GM23338 (cell line): ENCODE measurements at regions not wholly inside any gene's neighbourhood (a gene's known extent, or its start where the extent isn't known, plus 50 kb on each side); places are given as distances from the start of the nearest gene placed in this dataset.

Experiments used
- ATAC-seq: fragments of 200-7000 bp; cut with Tn5 transposase; 3 replicates; pipeline ENCODE4 v1.9.1; 2020
- DNase-seq: peaks from one replicate; pipeline ENCODE4 v3.0.0-alpha.2; 2015; ENCODE audit warnings: low spot score
- H2AFZ ChIP-seq: fragments of 200-600 bp; sonication (generic); 2 replicates; pipeline ENCODE4 v1.8.0; 2016; ENCODE audit warnings: antibody characterized with exemption, mild to moderate bottlenecking, moderate library complexity
- H3F3A ChIP-seq: fragments of 200-600 bp; sonication (generic); replicated peaks from 2 replicates; pipeline ENCODE4 v1.8.0; 2017; ENCODE audit warnings: antibody characterized with exemption, mixed run types, low read depth
- H3K27ac ChIP-seq: fragments of 200-600 bp; sonication (generic); 2 replicates; pipeline ENCODE4 v1.6.1; 2016; ENCODE audit warnings: low read depth
- H3K27me3 ChIP-seq: fragments of 200-600 bp; sonication (generic); 2 replicates; pipeline ENCODE4 v1.8.0; 2016; ENCODE audit warnings: mild to moderate bottlenecking, mixed run types, moderate library complexity; ENCODE audit not compliant: insufficient read depth
- H3K36me3 ChIP-seq: fragments of 200-600 bp; sonication (generic); 2 replicates; pipeline ENCODE4 v1.8.0; 2016; ENCODE audit warnings: mild to moderate bottlenecking; ENCODE audit not compliant: insufficient read depth
- H3K4me1 ChIP-seq: fragments of 200-600 bp; sonication (generic); 2 replicates; pipeline ENCODE4 v1.8.0; 2016; ENCODE audit warnings: mild to moderate bottlenecking, moderate library complexity; ENCODE audit not compliant: insufficient read depth
- H3K4me2 ChIP-seq: fragments of 200-600 bp; sonication (generic); 2 replicates; pipeline ENCODE4 v1.7.1; 2017; ENCODE audit warnings: mixed run types
- H3K4me3 ChIP-seq: fragments of 200-600 bp; sonication (generic); 2 replicates; pipeline ENCODE4 v1.6.1; 2016; ENCODE audit warnings: mixed run types
- H3K79me2 ChIP-seq: fragments of 200-600 bp; sonication (generic); replicated peaks from 2 replicates; pipeline ENCODE4 v1.8.0; 2017; ENCODE audit warnings: mild to moderate bottlenecking; ENCODE audit not compliant: insufficient read depth
- H3K9me2 ChIP-seq: fragments of 200-600 bp; sonication (generic); 2 replicates; pipeline ENCODE4 v1.8.0; 2017; ENCODE audit not compliant: insufficient read depth
- H4K20me1 ChIP-seq: fragments of 200-600 bp; sonication (generic); replicated peaks from 2 replicates; pipeline ENCODE4 v1.8.0; 2017; ENCODE audit warnings: mild to moderate bottlenecking; ENCODE audit not compliant: insufficient read depth
- H3K27ac Mint-ChIP-seq: 2 replicates; pipeline ENCODE4 v1.8.0; 2020; ENCODE audit warnings: inconsistent platforms, mild to moderate bottlenecking, moderate library complexity, mixed read lengths
- H3K27me3 Mint-ChIP-seq: 3 replicates; pipeline ENCODE4 v1.8.0; 2022; ENCODE audit warnings: low read depth, mild to moderate bottlenecking, moderate library complexity, mixed read lengths, inconsistent platforms; ENCODE audit not compliant: insufficient read depth, poor library complexity
- H3K36me3 Mint-ChIP-seq: 3 replicates; pipeline ENCODE4 v1.8.0; 2021; ENCODE audit warnings: low read depth, mild to moderate bottlenecking, inconsistent platforms, moderate library complexity, mixed read lengths
- H3K4me1 Mint-ChIP-seq: 3 replicates; pipeline ENCODE4 v1.8.0; 2020; ENCODE audit warnings: mild to moderate bottlenecking, inconsistent platforms, mixed read lengths
- H3K4me3 Mint-ChIP-seq: 3 replicates; pipeline ENCODE4 v1.8.0; 2021; ENCODE audit warnings: moderate library complexity, mild to moderate bottlenecking, inconsistent platforms, mixed read lengths
- H3K9me3 Mint-ChIP-seq: 3 replicates; pipeline ENCODE4 v1.8.0; 2020; ENCODE audit warnings: moderate library complexity, mild to moderate bottlenecking, inconsistent platforms, mixed read lengths
- CREB1 ChIP-seq: fragments of 250-450 bp; sonication (Bioruptor Pico); IDR thresholded peaks from 2 replicates; pipeline ENCODE4 v1.5.0; 2020; ENCODE audit warnings: low read depth, mild to moderate bottlenecking, moderate library complexity
- EZH2 ChIP-seq: fragments of 200-600 bp; sonication (generic); IDR thresholded peaks from one replicate; pipeline ENCODE4 v1.8.0; 2017; ENCODE audit warnings: antibody characterized with exemption, mild to moderate bottlenecking, low read depth; ENCODE audit not compliant: unreplicated experiment
- NANOG ChIP-seq: IDR thresholded peaks from 2 replicates; pipeline ENCODE4 v1.6.1; 2016; ENCODE audit warnings: antibody characterized with exemption, borderline replicate concordance
- STAT1 ChIP-seq: IDR thresholded peaks from one replicate; pipeline ENCODE4 v1.6.1; 2016; ENCODE audit warnings: antibody characterized with exemption; ENCODE audit not compliant: unreplicated experiment
- ZNF114 ChIP-seq: fragments of 250-450 bp; sonication (Bioruptor Pico); IDR thresholded peaks from 2 replicates; pipeline ENCODE4 v1.5.0; 2020; ENCODE audit warnings: mild to moderate bottlenecking, moderate library complexity
- TF ChIP-seq, protein P1 (sequence below), 2 experiments: fragments of 200-600 bp in 1 of 2; sonication (generic) in 1 of 2; conservative IDR thresholded peaks; 2 replicates each; pipeline versions ENCODE4 v1.5.1 to v1.6.1; 2016 to 2017; ENCODE audit warnings: antibody characterized with exemption in 2 of 2, low read depth in 2 of 2, mild to moderate bottlenecking in 2 of 2, moderate library complexity in 1 of 2
- TF ChIP-seq, protein P2 (sequence below): IDR thresholded peaks from one replicate; pipeline ENCODE4 v1.6.1; 2018; ENCODE audit warnings: antibody characterized with exemption; ENCODE audit not compliant: unreplicated experiment
- TF ChIP-seq, protein P3 (sequence below): IDR thresholded peaks from 2 replicates; pipeline ENCODE4 v1.6.1; 2016; ENCODE audit warnings: antibody characterized with exemption

DNA sequence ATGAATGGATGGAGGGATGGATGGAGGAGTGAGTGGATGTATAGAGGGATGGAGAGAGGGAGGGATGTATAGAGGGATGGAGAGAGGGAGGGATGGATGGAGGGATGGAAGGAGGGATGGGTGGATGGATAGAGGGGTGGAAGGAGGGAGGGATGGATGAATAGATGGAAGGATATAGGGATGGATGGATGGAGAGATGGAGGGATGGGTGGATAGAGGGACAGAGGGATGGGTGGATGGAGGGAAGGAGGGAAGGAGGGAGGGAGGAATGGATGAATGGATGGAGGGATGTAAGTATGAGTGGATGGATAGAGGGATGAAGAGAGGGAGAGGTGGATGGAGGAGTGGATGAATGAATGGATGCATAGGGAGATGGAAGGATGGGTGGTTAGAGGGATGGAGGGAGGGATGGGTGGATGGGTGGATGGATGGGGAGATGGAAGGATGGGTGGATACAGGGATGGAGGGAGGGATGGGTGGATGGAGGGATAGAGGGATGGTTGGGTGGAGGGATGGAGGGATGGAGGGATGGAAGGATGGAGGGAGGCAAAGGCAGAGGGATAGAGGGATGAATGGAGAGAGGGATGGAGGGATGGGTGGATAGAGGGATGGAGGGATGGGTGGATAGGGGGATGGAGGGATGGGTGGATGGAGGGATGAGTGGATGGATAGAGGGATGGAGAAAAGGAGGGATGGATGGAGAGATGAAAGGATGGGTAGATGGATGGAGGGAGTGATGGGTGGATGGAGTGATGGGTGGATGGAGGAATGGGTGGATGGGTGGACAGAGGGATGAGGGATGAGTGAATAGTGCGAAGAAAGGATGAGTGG is 313.8 kb downstream of the UACA start:
- H3K36me3 ChIP-seq, result no peaks in the 10 kb centered on the region
- H3K27me3 ChIP-seq, result no peaks in the 10 kb centered on the region
- H3K79me2 ChIP-seq, result no peaks in the 10 kb centered on the region
- no peak overlapping the region for H3K4me2 ChIP-seq
- no peak for TF ChIP-seq EZH2
- no peak for TF ChIP-seq STAT1
- no peak for TF ChIP-seq CREB1 (CRISPR knock-in tag)
- no peak overlapping the region for H3K27ac Mint-ChIP-seq
- no peak for ATAC-seq
- no peak for DNase-seq
- H2AFZ ChIP-seq, result no peak overlapping the region
- H3F3A ChIP-seq, result no peaks in the 10 kb centered on the region
- no peaks in the 10 kb centered on the region for H4K20me1 ChIP-seq
- H3K9me3 Mint-ChIP-seq, result no peaks in the 10 kb centered on the region
- H3K4me3 ChIP-seq, result no peak overlapping the region
- H3K4me1 Mint-ChIP-seq, result peaks cover 23% of the 10 kb centered on the region
- no peak overlapping the region for H3K4me3 Mint-ChIP-seq
- H3K9me2 ChIP-seq, result peaks cover 4% of the 10 kb centered on the region; the same call in 1 of the 2 replicates
- H3K36me3 Mint-ChIP-seq, result no peaks in the 10 kb centered on the region
- H3K27ac ChIP-seq, result no peak overlapping the region
- H3K4me1 ChIP-seq, result peaks cover 21% of the 10 kb centered on the region
- H3K27me3 Mint-ChIP-seq, result peaks cover 22% of the 10 kb centered on the region

DNA sequence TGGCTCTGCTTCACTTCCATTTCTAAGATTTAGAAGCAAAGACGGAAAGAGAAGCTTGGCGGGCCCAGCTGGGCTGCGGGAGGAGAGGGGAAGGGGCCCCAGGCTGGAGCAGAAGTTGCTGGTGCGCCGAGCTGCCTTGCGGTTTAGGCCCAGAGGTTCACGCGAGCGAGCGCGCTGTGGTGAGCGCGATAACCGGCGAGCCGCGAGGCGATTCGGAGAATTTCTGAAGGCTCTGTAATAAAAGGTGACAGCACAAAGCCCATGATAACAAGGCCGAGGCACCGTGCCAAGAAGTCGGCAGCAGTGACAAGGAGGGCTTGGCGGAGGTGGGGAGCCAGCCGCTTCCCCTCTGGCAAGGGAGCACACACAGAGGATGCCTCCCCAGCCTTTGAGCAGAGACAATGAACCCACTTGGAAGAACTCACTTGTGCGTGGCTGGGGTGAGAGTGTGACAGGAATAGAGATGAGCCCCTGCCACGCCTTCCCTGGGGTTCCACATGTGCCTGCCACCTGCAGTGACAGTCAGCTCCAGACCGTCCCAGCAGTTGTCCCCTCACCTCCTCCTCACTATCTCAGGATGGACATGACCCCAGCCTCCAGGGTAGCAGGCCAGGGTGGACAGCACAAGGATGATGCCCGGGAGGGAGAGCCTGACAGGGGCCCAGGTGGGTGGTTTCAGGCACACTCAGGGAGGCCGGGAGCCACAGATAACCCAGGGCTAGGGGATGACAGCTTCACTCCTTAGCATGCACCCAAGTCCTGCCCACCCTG is 315.2 kb downstream of the UACA start:
- DNase-seq (peak; percentile 38), ATAC-seq (peak; percentile 24)
- no peak overlapping the region for H3K4me3 Mint-ChIP-seq
- H3K27ac Mint-ChIP-seq, result no peak overlapping the region
- peaks cover 21% of the 10 kb centered on the region for H3K4me1 ChIP-seq
- H3K27me3 ChIP-seq, result no peaks in the 10 kb centered on the region
- H2AFZ ChIP-seq, result peak overlapping the region; percentile 89
- peaks cover 22% of the 10 kb centered on the region for H3K27me3 Mint-ChIP-seq
- no peak overlapping the region for H3K27ac ChIP-seq
- H3K4me2 ChIP-seq, result no peak overlapping the region
- H3K36me3 ChIP-seq, result no peaks in the 10 kb centered on the region
- no peaks in the 10 kb centered on the region for H3F3A ChIP-seq
- H3K9me2 ChIP-seq, result no peaks in the 10 kb centered on the region
- H3K9me3 Mint-ChIP-seq, result no peaks in the 10 kb centered on the region
- H3K36me3 Mint-ChIP-seq, result no peaks in the 10 kb centered on the region
- no peaks in the 10 kb centered on the region for H3K79me2 ChIP-seq
- H3K4me3 ChIP-seq, result no peak overlapping the region
- H3K4me1 Mint-ChIP-seq, result peaks cover 27% of the 10 kb centered on the region
- no peaks in the 10 kb centered on the region for H4K20me1 ChIP-seq
- TF ChIP-seq, protein P1, sequence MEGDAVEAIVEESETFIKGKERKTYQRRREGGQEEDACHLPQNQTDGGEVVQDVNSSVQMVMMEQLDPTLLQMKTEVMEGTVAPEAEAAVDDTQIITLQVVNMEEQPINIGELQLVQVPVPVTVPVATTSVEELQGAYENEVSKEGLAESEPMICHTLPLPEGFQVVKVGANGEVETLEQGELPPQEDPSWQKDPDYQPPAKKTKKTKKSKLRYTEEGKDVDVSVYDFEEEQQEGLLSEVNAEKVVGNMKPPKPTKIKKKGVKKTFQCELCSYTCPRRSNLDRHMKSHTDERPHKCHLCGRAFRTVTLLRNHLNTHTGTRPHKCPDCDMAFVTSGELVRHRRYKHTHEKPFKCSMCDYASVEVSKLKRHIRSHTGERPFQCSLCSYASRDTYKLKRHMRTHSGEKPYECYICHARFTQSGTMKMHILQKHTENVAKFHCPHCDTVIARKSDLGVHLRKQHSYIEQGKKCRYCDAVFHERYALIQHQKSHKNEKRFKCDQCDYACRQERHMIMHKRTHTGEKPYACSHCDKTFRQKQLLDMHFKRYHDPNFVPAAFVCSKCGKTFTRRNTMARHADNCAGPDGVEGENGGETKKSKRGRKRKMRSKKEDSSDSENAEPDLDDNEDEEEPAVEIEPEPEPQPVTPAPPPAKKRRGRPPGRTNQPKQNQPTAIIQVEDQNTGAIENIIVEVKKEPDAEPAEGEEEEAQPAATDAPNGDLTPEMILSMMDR (conservative IDR thresholded peaks at IDR 0.05; ENCODE audit: low read depth in 2 of 2), result no peak
- TF ChIP-seq, protein P2, sequence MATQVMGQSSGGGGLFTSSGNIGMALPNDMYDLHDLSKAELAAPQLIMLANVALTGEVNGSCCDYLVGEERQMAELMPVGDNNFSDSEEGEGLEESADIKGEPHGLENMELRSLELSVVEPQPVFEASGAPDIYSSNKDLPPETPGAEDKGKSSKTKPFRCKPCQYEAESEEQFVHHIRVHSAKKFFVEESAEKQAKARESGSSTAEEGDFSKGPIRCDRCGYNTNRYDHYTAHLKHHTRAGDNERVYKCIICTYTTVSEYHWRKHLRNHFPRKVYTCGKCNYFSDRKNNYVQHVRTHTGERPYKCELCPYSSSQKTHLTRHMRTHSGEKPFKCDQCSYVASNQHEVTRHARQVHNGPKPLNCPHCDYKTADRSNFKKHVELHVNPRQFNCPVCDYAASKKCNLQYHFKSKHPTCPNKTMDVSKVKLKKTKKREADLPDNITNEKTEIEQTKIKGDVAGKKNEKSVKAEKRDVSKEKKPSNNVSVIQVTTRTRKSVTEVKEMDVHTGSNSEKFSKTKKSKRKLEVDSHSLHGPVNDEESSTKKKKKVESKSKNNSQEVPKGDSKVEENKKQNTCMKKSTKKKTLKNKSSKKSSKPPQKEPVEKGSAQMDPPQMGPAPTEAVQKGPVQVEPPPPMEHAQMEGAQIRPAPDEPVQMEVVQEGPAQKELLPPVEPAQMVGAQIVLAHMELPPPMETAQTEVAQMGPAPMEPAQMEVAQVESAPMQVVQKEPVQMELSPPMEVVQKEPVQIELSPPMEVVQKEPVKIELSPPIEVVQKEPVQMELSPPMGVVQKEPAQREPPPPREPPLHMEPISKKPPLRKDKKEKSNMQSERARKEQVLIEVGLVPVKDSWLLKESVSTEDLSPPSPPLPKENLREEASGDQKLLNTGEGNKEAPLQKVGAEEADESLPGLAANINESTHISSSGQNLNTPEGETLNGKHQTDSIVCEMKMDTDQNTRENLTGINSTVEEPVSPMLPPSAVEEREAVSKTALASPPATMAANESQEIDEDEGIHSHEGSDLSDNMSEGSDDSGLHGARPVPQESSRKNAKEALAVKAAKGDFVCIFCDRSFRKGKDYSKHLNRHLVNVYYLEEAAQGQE, result no peak
- TF ChIP-seq STAT1 (no peak), NANOG (no peak), ZNF114 (CRISPR knock-in tag) (no peak)
- TF ChIP-seq, protein P3, sequence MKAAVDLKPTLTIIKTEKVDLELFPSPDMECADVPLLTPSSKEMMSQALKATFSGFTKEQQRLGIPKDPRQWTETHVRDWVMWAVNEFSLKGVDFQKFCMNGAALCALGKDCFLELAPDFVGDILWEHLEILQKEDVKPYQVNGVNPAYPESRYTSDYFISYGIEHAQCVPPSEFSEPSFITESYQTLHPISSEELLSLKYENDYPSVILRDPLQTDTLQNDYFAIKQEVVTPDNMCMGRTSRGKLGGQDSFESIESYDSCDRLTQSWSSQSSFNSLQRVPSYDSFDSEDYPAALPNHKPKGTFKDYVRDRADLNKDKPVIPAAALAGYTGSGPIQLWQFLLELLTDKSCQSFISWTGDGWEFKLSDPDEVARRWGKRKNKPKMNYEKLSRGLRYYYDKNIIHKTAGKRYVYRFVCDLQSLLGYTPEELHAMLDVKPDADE, result no peak
